ENCODE measurements at regions not wholly inside any gene's neighbourhood (a gene's known extent, or its start where the extent isn't known, plus 50 kb on each side); places are given as distances from the start of the nearest gene placed in this dataset.
"Not testable (repeated sequence)": the region's sequence is repeated elsewhere in the genome, so short reads cannot be mapped to it uniquely, and the experiment has no call there.

DNA sequence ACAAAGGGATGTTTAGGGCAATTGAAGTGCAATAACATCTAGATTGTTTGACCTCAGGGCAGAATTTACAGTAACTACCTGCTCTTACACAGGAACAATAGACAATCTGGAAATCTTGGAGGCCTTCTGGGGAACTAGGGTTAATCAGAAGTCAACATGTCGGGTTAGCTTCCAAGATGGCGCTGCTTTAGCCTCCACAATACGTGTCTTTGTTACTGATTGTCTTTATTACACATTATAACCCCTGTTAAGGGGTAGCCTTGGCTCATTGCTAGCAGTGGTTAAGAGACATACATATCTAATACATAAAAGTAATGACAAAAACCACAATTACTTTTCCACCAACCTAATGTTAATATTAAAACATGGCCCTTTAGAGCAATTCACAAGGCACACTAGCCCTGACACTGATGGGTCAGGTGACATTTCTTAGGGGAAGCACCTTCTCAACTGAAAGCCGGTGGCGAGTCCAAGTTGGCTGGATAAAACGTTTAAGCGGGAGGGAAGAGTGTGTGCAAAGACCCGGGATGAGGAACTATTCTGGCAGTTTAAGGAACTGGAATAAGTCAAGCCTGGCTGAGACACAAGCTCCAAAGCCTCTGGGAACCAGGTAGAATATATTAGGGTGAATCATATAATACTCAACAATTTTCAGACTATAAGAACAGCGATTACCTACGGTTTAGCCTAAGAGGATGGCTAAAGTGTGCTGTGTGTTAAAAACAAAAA lies 236.9 kb downstream of the BCAS1 start:
- no peak for DNase-seq

DNA sequence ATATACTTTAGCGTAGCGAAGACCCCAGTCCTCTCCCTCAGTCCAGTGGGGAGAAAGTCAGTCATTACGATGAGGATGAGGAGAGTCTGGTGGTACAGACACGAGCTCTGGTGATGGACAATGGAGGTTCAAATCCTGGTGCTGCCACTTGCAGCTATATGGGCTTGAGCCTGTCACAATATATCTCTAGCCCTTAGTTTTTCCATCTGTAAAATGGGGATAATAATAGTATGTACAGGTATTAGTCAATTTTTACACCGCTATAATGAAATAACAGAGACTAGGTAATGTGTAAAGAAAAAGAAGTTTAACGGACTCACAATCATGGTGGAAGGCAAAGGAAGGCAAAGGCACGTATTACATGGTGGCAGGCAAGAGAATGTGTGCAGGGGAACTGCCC lies 237.9 kb downstream of the BCAS1 start:
- DNase-seq: no peak

DNA sequence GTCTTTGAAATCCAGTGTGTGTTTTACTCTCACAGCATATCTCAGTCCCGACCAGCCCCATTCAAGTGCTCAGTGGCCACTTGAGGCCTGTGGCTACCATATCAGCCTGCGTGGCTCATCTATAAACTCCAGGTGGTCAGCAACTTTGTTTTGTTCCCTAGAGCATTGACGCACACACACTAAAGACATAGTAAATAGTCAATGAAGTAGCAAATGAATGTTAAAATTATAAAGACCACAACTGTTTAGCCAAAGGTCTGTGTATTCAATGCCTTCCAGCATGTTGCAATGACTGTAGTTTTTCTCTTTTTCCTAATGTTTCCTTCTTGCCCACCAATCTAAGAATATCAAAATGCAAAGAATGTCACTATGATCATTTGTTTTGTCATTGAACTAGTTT lies 238.2 kb upstream of the ZNF217 start:
- no peak for DNase-seq

DNA sequence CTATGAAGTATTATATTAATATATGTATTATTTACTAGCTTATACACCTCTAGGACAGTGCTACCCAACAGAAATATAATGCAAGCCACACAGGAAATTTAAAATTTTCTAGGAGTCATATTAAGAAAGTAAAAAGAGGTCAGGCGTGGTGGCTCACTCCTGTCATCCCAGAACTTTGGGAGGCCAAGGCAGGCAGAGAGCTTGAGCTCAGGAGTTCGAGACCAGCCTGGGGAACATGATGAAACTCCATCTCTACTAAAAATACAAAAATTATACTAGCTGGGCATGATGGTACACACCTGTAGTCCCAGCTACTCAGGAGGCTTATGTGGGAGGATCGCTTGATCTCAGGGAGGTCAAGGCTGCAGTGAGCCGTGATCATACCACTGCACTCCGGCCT lies 237.6 kb upstream of the ZNF217 start:
- no peak for DNase-seq

- no peak for DNase-seq
Measured at GRCh38 chr20:53829724-53830521, 236.3 kb upstream of the ZNF217 start.

GRCh38 chr20:53829255-53829723 lies 235.7 kb upstream of the ZNF217 start:
- DNase-seq: no peak

- no peak for DNase-seq
Measured at GRCh38 chr20:53828682-53829254, 235.1 kb upstream of the ZNF217 start.

DNA sequence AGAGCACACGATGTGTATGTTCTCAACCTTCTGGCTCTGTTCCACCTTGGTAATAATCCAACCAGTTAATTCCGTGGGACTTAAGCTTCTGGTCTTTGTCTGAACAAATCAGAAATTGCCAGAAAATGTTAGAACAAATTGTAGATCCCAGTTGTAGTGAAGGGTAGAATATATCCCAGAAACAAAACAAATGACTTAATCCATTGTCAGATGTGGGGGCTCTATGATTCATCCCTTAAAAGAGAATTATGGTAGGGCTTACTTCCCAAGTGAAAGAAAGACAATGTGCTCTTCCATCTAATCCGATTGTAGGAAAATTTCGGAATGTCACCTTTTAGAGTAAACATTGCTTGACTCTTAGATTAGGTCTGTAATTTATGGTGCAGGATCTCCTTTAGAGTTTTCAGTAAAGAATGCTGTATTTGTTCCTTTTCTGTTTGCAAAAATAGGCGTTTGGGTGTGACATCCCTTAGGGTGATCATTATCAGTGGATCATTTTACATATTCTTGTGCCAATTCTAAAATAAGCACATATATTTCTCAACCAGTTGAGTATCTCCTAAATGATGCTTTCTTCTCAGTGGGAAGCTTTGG lies 234.5 kb upstream of the ZNF217 start:
- DNase-seq: no peak

GRCh38 chr20:53827292-53828087 lies 233.9 kb upstream of the ZNF217 start:
- DNase-seq: no peak

DNA sequence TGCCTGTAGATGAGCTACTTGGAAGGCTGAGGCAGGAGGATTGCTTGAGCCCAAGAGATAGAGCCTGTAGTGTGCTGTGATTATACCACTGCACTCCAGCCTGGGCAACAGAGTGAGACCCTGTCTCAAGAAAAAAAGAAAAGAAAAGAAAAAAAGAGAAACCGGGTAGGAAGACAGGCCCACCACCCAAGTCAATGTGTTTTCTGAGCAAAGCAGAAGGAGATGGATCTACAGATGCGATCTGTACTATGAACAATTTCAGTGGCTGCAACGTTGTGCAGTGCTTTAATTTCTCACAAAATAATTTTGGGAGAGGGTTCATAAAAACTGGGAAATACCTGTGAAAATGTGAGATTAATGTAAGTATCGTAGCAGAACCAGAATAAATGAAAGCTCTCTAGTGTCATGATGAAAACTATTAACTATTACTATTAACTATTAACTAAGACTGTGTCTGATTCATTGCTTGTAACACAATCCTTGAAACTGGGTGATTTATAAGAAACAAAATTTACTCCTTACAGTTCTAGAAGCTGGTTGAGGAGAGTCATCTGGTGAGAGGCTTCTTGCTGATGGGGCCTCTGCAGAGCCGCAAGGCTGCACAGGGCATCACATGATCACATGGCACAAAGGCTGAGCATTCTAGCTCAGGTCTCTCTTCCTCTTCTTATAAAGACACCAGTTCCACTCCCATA lies 233.1 kb upstream of the ZNF217 start:
- no peak for DNase-seq

DNA sequence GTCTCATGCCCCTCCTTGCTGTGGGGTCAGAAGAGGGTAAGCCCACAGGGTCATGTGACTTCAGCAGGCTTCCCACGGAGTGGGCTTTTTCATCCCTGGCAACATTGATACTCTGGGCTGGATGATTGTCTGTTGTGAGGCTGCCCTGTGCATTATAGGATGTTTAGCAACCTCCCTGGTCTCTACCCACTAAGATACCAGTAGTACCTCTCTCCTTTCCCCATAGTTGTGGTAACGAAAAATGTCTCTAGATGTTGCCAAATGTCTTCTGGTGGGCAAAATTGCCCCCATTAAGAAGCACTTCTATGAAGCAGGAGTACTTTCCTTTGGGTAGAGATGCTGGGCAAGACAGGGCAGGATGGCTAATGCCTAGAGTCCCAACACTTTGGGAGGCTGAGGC lies 232.5 kb upstream of the ZNF217 start:
- no peak for DNase-seq

- DNase-seq: no peak
Measured at GRCh38 chr20:53825282-53825681, 231.6 kb upstream of the ZNF217 start.

- no peak for DNase-seq
Measured at GRCh38 chr20:53824779-53825178, 231.1 kb upstream of the ZNF217 start.

- no peak for DNase-seq
Measured at GRCh38 chr20:53823121-53823764, 229.6 kb upstream of the ZNF217 start.

DNA sequence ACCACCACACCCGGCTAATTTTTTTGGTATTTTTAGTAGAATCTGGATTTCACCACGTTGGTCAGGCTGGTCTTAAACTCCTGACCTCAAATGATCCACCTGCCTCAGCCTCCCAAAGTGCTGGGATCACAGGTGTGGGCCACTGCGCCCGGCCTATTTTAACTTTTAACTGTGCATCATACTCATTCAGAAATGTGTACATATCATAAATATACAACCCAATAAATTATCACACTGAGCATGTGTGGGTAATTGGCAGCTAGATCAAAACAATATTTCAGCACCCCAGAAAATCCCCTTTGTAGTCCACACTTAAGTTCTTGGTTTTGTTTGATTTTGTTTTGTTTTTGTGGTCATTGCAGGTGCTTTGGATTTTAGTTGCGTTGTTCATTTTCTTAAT lies 228.9 kb upstream of the ZNF217 start:
- DNase-seq: no peak

GRCh38 chr20:53819973-53820451 lies 226.4 kb upstream of the ZNF217 start:
- DNase-seq: no peak

DNA sequence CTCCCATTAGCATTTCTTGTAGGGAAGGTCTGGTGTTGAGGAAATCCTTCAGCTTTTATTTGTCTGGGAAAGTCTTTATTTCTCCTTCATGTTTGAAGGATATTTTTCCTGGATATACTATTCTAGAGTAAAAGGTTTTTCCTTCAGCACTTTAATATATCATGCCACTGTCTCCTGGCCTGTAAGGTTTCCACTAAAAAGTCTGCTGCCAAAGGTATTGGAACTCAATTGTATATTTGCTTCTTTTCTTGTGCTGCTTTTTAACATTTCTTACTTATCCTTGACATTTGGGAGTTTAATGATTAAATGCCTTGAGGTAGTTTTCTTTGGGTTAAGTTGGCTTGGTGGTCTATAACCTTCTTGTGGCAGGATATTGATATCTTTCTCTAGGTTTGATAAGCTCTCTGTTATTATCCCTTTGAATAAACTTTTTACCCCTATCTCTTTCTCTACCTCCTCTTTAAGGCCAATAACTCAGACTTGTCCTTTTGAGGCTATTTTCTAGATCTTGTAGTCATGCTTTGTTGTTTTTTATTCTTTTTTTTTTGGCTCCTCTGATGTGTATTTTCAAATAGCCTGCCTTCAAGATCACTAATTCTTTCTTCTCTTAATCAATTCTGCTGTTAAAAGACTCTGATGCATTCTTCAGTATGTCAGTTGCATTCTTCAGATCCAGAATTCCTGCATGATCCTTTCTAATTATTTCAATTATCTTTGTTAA lies 225.0 kb upstream of the ZNF217 start:
- DNase-seq: no peak

- not testable (repeated sequence) for DNase-seq
Measured at GRCh38 chr20:53817513-53817912, 223.9 kb upstream of the ZNF217 start.

GRCh38 chr20:53816872-53817398 lies 223.3 kb upstream of the ZNF217 start:
- DNase-seq: no peak

GRCh38 chr20:53815509-53815908 lies 221.9 kb upstream of the ZNF217 start:
- no peak for DNase-seq
